HCT116 (cell line): ENCODE measurements at regions not wholly inside any gene's neighbourhood (a gene's known extent, or its start where the extent isn't known, plus 50 kb on each side); places are given as distances from the start of the nearest gene placed in this dataset.

ENCODE experiments used
- ATAC-seq: fragments of 200-7000 bp; cut with Tn5 transposase; 2 replicates; pipeline ENCODE4 v1.9.1; 2020; ENCODE audit warnings: mild to moderate bottlenecking, moderate library complexity
- BruUV-seq: library from RNA; stranded (reverse); fragments of 400-500 nt; replicated peaks from 2 replicates; lab custom pipeline; 2021; lab: Mats Ljungman, UMichigan
- CTCF ChIA-PET: fragments of 300-600 bp; sonication (Branson Sonifier 250); formaldehyde crosslinking; loops from one replicate; lab custom pipeline; 2021; ENCODE audit warnings: antibody characterized with exemption; lab: Charles Lee
- POLR2A ChIA-PET: fragments of 300-600, 350-600 bp; sonication (Branson Sonifier 250); formaldehyde crosslinking; loops from one replicate; lab custom pipeline; 2021; ENCODE audit warnings: antibody characterized with exemption; lab: Charles Lee
- RAD21 ChIA-PET, 2 experiments: fragments of 300-600 bp; sonication (Branson Sonifier 250); formaldehyde crosslinking; loops; one replicate each; lab custom pipeline; 2023; ENCODE audit warnings: low total read pairs in 2 of 2; ENCODE audit not compliant: uncharacterized antibody in 2 of 2, unreplicated experiment in 2 of 2, low non-redundant PET in 1 of 2; lab: Charles Lee
- DNase-seq: peaks from one replicate; pipeline ENCODE4 v3.0.0-alpha.2; 2010; ENCODE audit warnings: low read depth, low spot score
- H2AFZ ChIP-seq: fragments of 200-600 bp; shearing (Covaris generic), sonication (generic); 2 replicates; pipeline ENCODE4 v1.6.1; 2017; ENCODE audit warnings: low read depth, mixed run types, mixed read lengths, antibody characterized with exemption, low read length; ENCODE audit not compliant: poor library complexity, severe bottlenecking
- H3K27ac ChIP-seq: 2 replicates; pipeline ENCODE4 v1.5.1; 2012; ENCODE audit warnings: low read depth, low read length
- H3K27me3 ChIP-seq: fragments of 200-600 bp; sonication (generic); 2 replicates; pipeline ENCODE4 v1.6.1; 2016; ENCODE audit warnings: mixed run types, low read length, mixed read lengths; ENCODE audit not compliant: insufficient read depth
- H3K36me3 ChIP-seq, 2 experiments: fragments of 200-500 bp in 1 of 2; fragments of 200-600 bp in 1 of 2; sonication (Bioruptor generic) in 1 of 2; sonication (generic) in 1 of 2; 2 replicates each; pipeline versions ENCODE4 v1.5.1 to v1.6.1; 2014 to 2016; ENCODE audit warnings: low read length in 2 of 2, inconsistent platforms in 1 of 2, mixed read lengths in 1 of 2, mixed run types in 1 of 2; ENCODE audit not compliant: insufficient read depth in 2 of 2, control insufficient read depth in 1 of 2
- H3K4me1 ChIP-seq, 2 experiments: fragments of 200-600 bp in 1 of 2; sonication (generic) in 1 of 2; 2 replicates each; pipeline versions ENCODE4 v1.5.1 to v1.6.1; 2012 to 2017; ENCODE audit warnings: low read length in 2 of 2, inconsistent platforms in 1 of 2, mild to moderate bottlenecking in 1 of 2, mixed read lengths in 1 of 2, mixed run types in 1 of 2, moderate library complexity in 1 of 2; ENCODE audit not compliant: insufficient read depth in 2 of 2, control insufficient read depth in 1 of 2
- H3K4me2 ChIP-seq: fragments of 200-600 bp; sonication (generic); 2 replicates; pipeline ENCODE4 v1.6.1; 2017; ENCODE audit warnings: mixed run types, low read length, mixed read lengths
- H3K4me3 ChIP-seq, 2 experiments: fragments of 200-600 bp in 1 of 2; sonication (generic) in 1 of 2; replicated peaks in 1 of 2; 2 replicates each; pipeline ENCODE4 v1.5.1; 2011 to 2016; ENCODE audit warnings: low read length in 2 of 2, control low read depth in 1 of 2, low read depth in 1 of 2, mild to moderate bottlenecking in 1 of 2, mixed read lengths in 1 of 2, mixed run types in 1 of 2
- H3K79me2 ChIP-seq: fragments of 200-600 bp; sonication (generic); 2 replicates; pipeline ENCODE4 v1.6.1; 2017; ENCODE audit warnings: mild to moderate bottlenecking, mixed run types, low read length, moderate library complexity, mixed read lengths; ENCODE audit not compliant: insufficient read depth
- H3K9ac ChIP-seq: fragments of 200-600 bp; sonication (generic); 2 replicates; pipeline ENCODE4 v1.6.1; 2016; ENCODE audit warnings: low read length, mixed read lengths
- H3K9me2 ChIP-seq: fragments of 200-600 bp; sonication (generic), shearing (Covaris generic); 2 replicates; pipeline ENCODE4 v1.6.1; 2017; ENCODE audit warnings: mixed run types, mild to moderate bottlenecking, moderate library complexity; ENCODE audit not compliant: insufficient read depth
- H3K9me3 ChIP-seq, 2 experiments: fragments of 200-500 bp in 1 of 2; fragments of 200-600 bp in 1 of 2; sonication (Bioruptor generic) in 1 of 2; sonication (generic) in 1 of 2; 2 replicates each; pipeline ENCODE4 v1.6.1; 2014 to 2017; ENCODE audit warnings: low read length in 2 of 2, mixed read lengths in 2 of 2, inconsistent platforms in 1 of 2, low read depth in 1 of 2, mild to moderate bottlenecking in 1 of 2, mixed run types in 1 of 2, moderate library complexity in 1 of 2; ENCODE audit not compliant: control insufficient read depth in 1 of 2, insufficient read depth in 1 of 2
- H4K20me1 ChIP-seq: fragments of 200-600 bp; sonication (generic), shearing (Covaris generic); 2 replicates; pipeline ENCODE4 v1.6.1; 2017; ENCODE audit warnings: mixed run types, mild to moderate bottlenecking, moderate library complexity; ENCODE audit not compliant: insufficient read depth
- CTCF ChIP-seq, 3 experiments: fragments of 200-600 bp in 1 of 3; sonication (generic) in 1 of 3; IDR thresholded peaks in 2 of 3; conservative IDR thresholded peaks in 1 of 3; 2 replicates each; pipeline ENCODE4 v1.5.1; 2012 to 2017; ENCODE audit warnings: low read depth in 2 of 3, low read length in 2 of 3, antibody characterized with exemption in 1 of 3, borderline replicate concordance in 1 of 3, control low read depth in 1 of 3, mild to moderate bottlenecking in 1 of 3, mixed read lengths in 1 of 3, mixed run types in 1 of 3, moderate library complexity in 1 of 3; ENCODE audit not compliant: insufficient read depth in 1 of 3
- EZH2phosphoT487 ChIP-seq: fragments of 200-600 bp; IDR thresholded peaks from 2 replicates; pipeline ENCODE4 v1.6.1; 2018; ENCODE audit warnings: antibody characterized with exemption, borderline replicate concordance
- MAX ChIP-seq: IDR thresholded peaks from 2 replicates; pipeline ENCODE4 v1.6.1; 2012
- POLR2AphosphoS5 ChIP-seq: IDR thresholded peaks from 2 replicates; pipeline ENCODE4 v1.6.1; 2011; ENCODE audit warnings: mild to moderate bottlenecking, low read depth, low read length, moderate library complexity
- RAD21 ChIP-seq: IDR thresholded peaks from 2 replicates; pipeline ENCODE4 v1.6.1; 2012; ENCODE audit warnings: low read depth, mild to moderate bottlenecking
- SRF ChIP-seq: IDR thresholded peaks from 2 replicates; pipeline ENCODE4 v1.6.1; 2012; ENCODE audit warnings: low read depth
- YY1 ChIP-seq: IDR thresholded peaks from 2 replicates; pipeline ENCODE4 v1.6.1; 2011; ENCODE audit warnings: low read length, low read depth, moderate library complexity, mild to moderate bottlenecking; ENCODE audit not compliant: insufficient replicate concordance; ENCODE audit errors: extremely low read depth
- ZFX ChIP-seq: fragments of 450-650 bp; IDR thresholded peaks from 2 replicates; pipeline ENCODE4 v1.6.1; 2017
- intact Hi-C: fragments of 100-400 bp; cut with micrococcal nuclease; formaldehyde crosslinking; loops from 2 replicates; pipeline ENCODE4 v1.10.0; 2022

- peak in 2 of 3 experiments; percentile 12 to 35; a peak in 2 of 6 replicates for TF ChIP-seq CTCF (IDR thresholded peaks at IDR 0.05 in 2 of 3, conservative IDR thresholded peaks at IDR 0.05 in 1 of 3; ENCODE audit: borderline replicate concordance in 1 of 3, insufficient read depth in 1 of 3, low read depth in 2 of 3, low read length in 2 of 3)
- TF ChIP-seq MAX = no peak
- TF ChIP-seq RAD21 = 0 out of 2 replicates have a peak, but pooled peaks have one; percentile 16
Observed at GRCh38 chr2:57552885-57553284, 493.7 kb upstream of the VRK2 start (continued).

- CTCF ChIA-PET = no interaction called here
- H3K4me3 ChIP-seq = no peak overlapping the region
- H3K36me3 ChIP-seq = no peaks in the 10 kb centered on the region
- H3K9me2 ChIP-seq = no peaks in the 10 kb centered on the region
- H3K27me3 ChIP-seq = no peaks in the 10 kb centered on the region
- BruUV-seq = no TSS peak
- DNase-seq (no peak), ATAC-seq (no peak)
- H3K9ac ChIP-seq = no peak overlapping the region
- RAD21 ChIA-PET = no interaction called here
- H3K27ac ChIP-seq = no peak overlapping the region
- no peak overlapping the region for H2AFZ ChIP-seq
- intact Hi-C loops = no loop called here
- no peaks in the 10 kb centered on the region for H4K20me1 ChIP-seq
- peaks cover 3 to 4% of the 10 kb centered on the region in 2 experiments; a peak in 1 of 4 replicates for H3K9me3 ChIP-seq
- TF ChIP-seq POLR2AphosphoS5 (no peak), RAD21 (no peak), ZFX (no peak), YY1 (no peak), SRF (no peak), EZH2phosphoT487 (no peak), CTCF (IDR thresholded peaks at IDR 0.05 in 2 of 3, conservative IDR thresholded peaks at IDR 0.05 in 1 of 3; ENCODE audit: borderline replicate concordance in 1 of 3, insufficient read depth in 1 of 3, low read depth in 2 of 3, low read length in 2 of 3) (no peak)
- POLR2A ChIA-PET = no interaction called here
- no peaks in the 10 kb centered on the region for H3K79me2 ChIP-seq
- H3K4me1 ChIP-seq = no peaks in the 10 kb centered on the region
- H3K4me2 ChIP-seq = no peak overlapping the region
Observed at GRCh38 chr2:57554348-57554747, 492.3 kb upstream of the VRK2 start.
